ENCODE measurements at regions not wholly inside any gene's neighbourhood (a gene's known extent, or its start where the extent isn't known, plus 50 kb on each side); places are given as distances from the start of the nearest gene placed in this dataset.

- no peak overlapping the region for H3K27ac ChIP-seq (ENCODE audit: low read depth, low read length)
- H2BK12ac ChIP-seq (ENCODE audit: low read length) = no peak overlapping the region
- H3K9me3 ChIP-seq (ENCODE audit: insufficient read depth, low read depth, low read length) = peaks cover 2% of the 10 kb centered on the region
- H3K4ac ChIP-seq (ENCODE audit: low read depth, low read length) = no peak overlapping the region
- H3K4me1 ChIP-seq (ENCODE audit: control insufficient read depth in 1 of 2, insufficient read depth in 2 of 2, low read length in 2 of 2) = no peaks in the 10 kb centered on the region
- no peak overlapping the region for H2BK120ac ChIP-seq (ENCODE audit: insufficient read depth, low read length, poor library complexity)
- H3K27me3 ChIP-seq (ENCODE audit: insufficient read depth, low read length) = no peaks in the 10 kb centered on the region
- no peak overlapping the region for H3K18ac ChIP-seq (ENCODE audit: low read length)
- H3K14ac ChIP-seq (ENCODE audit: low read length) = no peak overlapping the region
- no peak overlapping the region for H4K91ac ChIP-seq (ENCODE audit: low read depth, low read length)
- H2BK5ac ChIP-seq (ENCODE audit: low read depth, low read length, poor library complexity) = no peak overlapping the region
- no peak for DNase-seq
- H3K4me2 ChIP-seq (ENCODE audit: low read length) = no peak overlapping the region
- WGBS (ENCODE audit: extremely low coverage, insufficient coverage, insufficient read length) = no CpG with 5 or more reads among the region's 1 CpG
- no peaks in the 10 kb centered on the region for H3K79me1 ChIP-seq (ENCODE audit: low read length)
- H2AFZ ChIP-seq (ENCODE audit: insufficient read depth, low read length, poor library complexity) = no peak overlapping the region
- no peak overlapping the region for H3K23ac ChIP-seq (ENCODE audit: low read length)
- H4K12ac ChIP-seq (ENCODE audit: low read depth, low read length) = no peak overlapping the region
- no peak overlapping the region for H3K4me3 ChIP-seq (ENCODE audit: low read depth, low read length)
- no peaks in the 10 kb centered on the region for H3K79me2 ChIP-seq (ENCODE audit: control insufficient read depth, insufficient read depth, low read length, poor library complexity)
- no peak overlapping the region for H2AK5ac ChIP-seq (ENCODE audit: low read length)
- H4K8ac ChIP-seq (ENCODE audit: low read depth, low read length) = no peak overlapping the region
- no peak overlapping the region for H3K9ac ChIP-seq (ENCODE audit: low read length)
- H3K36me3 ChIP-seq (ENCODE audit: control insufficient read depth in 1 of 2, insufficient read depth in 2 of 2, low read length in 2 of 2) = no peaks in the 10 kb centered on the region
Observed at GRCh38 chr1:229782469-229782868, 156.4 kb downstream of the URB2 start.

- H2BK5ac ChIP-seq (ENCODE audit: low read depth, low read length, poor library complexity) = no peak overlapping the region
- DNase-seq = no peak
- H3K27me3 ChIP-seq (ENCODE audit: insufficient read depth, low read length) = no peaks in the 10 kb centered on the region
- no peak overlapping the region for H3K4me2 ChIP-seq (ENCODE audit: low read length)
- H3K9me3 ChIP-seq (ENCODE audit: insufficient read depth, low read depth, low read length) = peaks cover 9% of the 10 kb centered on the region
- H3K79me1 ChIP-seq (ENCODE audit: low read length) = no peaks in the 10 kb centered on the region
- no CpG with 5 or more reads among the region's 1 CpG for WGBS (ENCODE audit: extremely low coverage, insufficient coverage, insufficient read length)
- no peak overlapping the region for H2BK12ac ChIP-seq (ENCODE audit: low read length)
- no peak overlapping the region for H3K4ac ChIP-seq (ENCODE audit: low read depth, low read length)
- peaks cover 0 to 2% of the 10 kb centered on the region in 2 experiments for H3K36me3 ChIP-seq (ENCODE audit: control insufficient read depth in 1 of 2, insufficient read depth in 2 of 2, low read length in 2 of 2)
- H3K79me2 ChIP-seq (ENCODE audit: control insufficient read depth, insufficient read depth, low read length, poor library complexity) = no peaks in the 10 kb centered on the region
- no peak overlapping the region for H4K91ac ChIP-seq (ENCODE audit: low read depth, low read length)
- no peak overlapping the region for H2AFZ ChIP-seq (ENCODE audit: insufficient read depth, low read length, poor library complexity)
- no peak overlapping the region for H2BK120ac ChIP-seq (ENCODE audit: insufficient read depth, low read length, poor library complexity)
- no peak overlapping the region for H3K23ac ChIP-seq (ENCODE audit: low read length)
- no peak overlapping the region for H3K14ac ChIP-seq (ENCODE audit: low read length)
- no peak overlapping the region for H3K9ac ChIP-seq (ENCODE audit: low read length)
- no peak overlapping the region for H3K27ac ChIP-seq (ENCODE audit: low read depth, low read length)
- no peak overlapping the region for H4K8ac ChIP-seq (ENCODE audit: low read depth, low read length)
- no peak overlapping the region for H3K4me3 ChIP-seq (ENCODE audit: low read depth, low read length)
- H3K4me1 ChIP-seq (ENCODE audit: control insufficient read depth in 1 of 2, insufficient read depth in 2 of 2, low read length in 2 of 2) = no peaks in the 10 kb centered on the region
- H2AK5ac ChIP-seq (ENCODE audit: low read length) = no peak overlapping the region
- no peak overlapping the region for H3K18ac ChIP-seq (ENCODE audit: low read length)
- H4K12ac ChIP-seq (ENCODE audit: low read depth, low read length) = no peak overlapping the region
Observed at GRCh38 chr1:229784834-229785233, 158.8 kb downstream of the URB2 start.

- WGBS (ENCODE audit: extremely low coverage, insufficient coverage, insufficient read length) = no CpG with 5 or more reads among the region's 3 CpGs
- Histone ChIP-seq H4K8ac (ENCODE audit: low read depth, low read length) (no peak overlapping the region), H3K18ac (ENCODE audit: low read length) (no peak overlapping the region), H3K4me3 (ENCODE audit: low read depth, low read length) (no peak overlapping the region), H2BK12ac (ENCODE audit: low read length) (no peak overlapping the region), H3K4me2 (ENCODE audit: low read length) (no peak overlapping the region), H3K23ac (ENCODE audit: low read length) (no peak overlapping the region), H2BK5ac (ENCODE audit: low read depth, low read length, poor library complexity) (no peak overlapping the region), H2AFZ (ENCODE audit: insufficient read depth, low read length, poor library complexity) (no peak overlapping the region), H3K4me1 (ENCODE audit: control insufficient read depth in 1 of 2, insufficient read depth in 2 of 2, low read length in 2 of 2) (no peaks in the 10 kb centered on the region), H3K9me3 (ENCODE audit: insufficient read depth, low read depth, low read length) (peaks cover 9% of the 10 kb centered on the region), H3K27me3 (ENCODE audit: insufficient read depth, low read length) (no peaks in the 10 kb centered on the region), H4K12ac (ENCODE audit: low read depth, low read length) (no peak overlapping the region), H3K79me1 (ENCODE audit: low read length) (no peaks in the 10 kb centered on the region), H4K91ac (ENCODE audit: low read depth, low read length) (no peak overlapping the region), H3K14ac (ENCODE audit: low read length) (no peak overlapping the region), H3K36me3 (ENCODE audit: control insufficient read depth in 1 of 2, insufficient read depth in 2 of 2, low read length in 2 of 2) (peaks cover 0 to 2% of the 10 kb centered on the region in 2 experiments), H3K9ac (ENCODE audit: low read length) (no peak overlapping the region), H2AK5ac (ENCODE audit: low read length) (no peak overlapping the region), H3K79me2 (ENCODE audit: control insufficient read depth, insufficient read depth, low read length, poor library complexity) (no peaks in the 10 kb centered on the region), H3K4ac (ENCODE audit: low read depth, low read length) (no peak overlapping the region), H2BK120ac (ENCODE audit: insufficient read depth, low read length, poor library complexity) (no peak overlapping the region), H3K27ac (ENCODE audit: low read depth, low read length) (no peak overlapping the region)
- no peak for DNase-seq
Observed at GRCh38 chr1:229786974-229787610, 161.0 kb downstream of the URB2 start.

GRCh38 chr1:229788004-229788403, 162.0 kb downstream of the URB2 start:
- H4K91ac ChIP-seq (ENCODE audit: low read depth, low read length) = no peak overlapping the region
- no peak overlapping the region for H4K12ac ChIP-seq (ENCODE audit: low read depth, low read length)
- no peak overlapping the region for H2BK12ac ChIP-seq (ENCODE audit: low read length)
- H3K4me1 ChIP-seq (ENCODE audit: control insufficient read depth in 1 of 2, insufficient read depth in 2 of 2, low read length in 2 of 2) = no peaks in the 10 kb centered on the region
- H3K23ac ChIP-seq (ENCODE audit: low read length) = peak overlapping the region; percentile 76
- H3K27ac ChIP-seq (ENCODE audit: low read depth, low read length) = no peak overlapping the region
- peaks cover 0 to 2% of the 10 kb centered on the region in 2 experiments for H3K36me3 ChIP-seq (ENCODE audit: control insufficient read depth in 1 of 2, insufficient read depth in 2 of 2, low read length in 2 of 2)
- H3K9ac ChIP-seq (ENCODE audit: low read length) = no peak overlapping the region
- no peak for DNase-seq
- H3K14ac ChIP-seq (ENCODE audit: low read length) = no peak overlapping the region
- no peak overlapping the region for H3K18ac ChIP-seq (ENCODE audit: low read length)
- no peak overlapping the region for H3K4me2 ChIP-seq (ENCODE audit: low read length)
- no peak overlapping the region for H2AFZ ChIP-seq (ENCODE audit: insufficient read depth, low read length, poor library complexity)
- H4K8ac ChIP-seq (ENCODE audit: low read depth, low read length) = no peak overlapping the region
- H2BK5ac ChIP-seq (ENCODE audit: low read depth, low read length, poor library complexity) = no peak overlapping the region
- peaks cover 9% of the 10 kb centered on the region for H3K9me3 ChIP-seq (ENCODE audit: insufficient read depth, low read depth, low read length)
- no peaks in the 10 kb centered on the region for H3K79me1 ChIP-seq (ENCODE audit: low read length)
- no peaks in the 10 kb centered on the region for H3K27me3 ChIP-seq (ENCODE audit: insufficient read depth, low read length)
- peak overlapping the region; percentile 59 for H3K4me3 ChIP-seq (ENCODE audit: low read depth, low read length)
- H2BK120ac ChIP-seq (ENCODE audit: insufficient read depth, low read length, poor library complexity) = no peak overlapping the region
- H3K4ac ChIP-seq (ENCODE audit: low read depth, low read length) = no peak overlapping the region
- no CpG with 5 or more reads among the region's 6 CpGs for WGBS (ENCODE audit: extremely low coverage, insufficient coverage, insufficient read length)
- no peaks in the 10 kb centered on the region for H3K79me2 ChIP-seq (ENCODE audit: control insufficient read depth, insufficient read depth, low read length, poor library complexity)
- H2AK5ac ChIP-seq (ENCODE audit: low read length) = no peak overlapping the region
